ENCODE measurements at regions not wholly inside any gene's neighbourhood (a gene's known extent, or its start where the extent isn't known, plus 50 kb on each side); places are given as distances from the start of the nearest gene placed in this dataset.

GRCh38 chr9:20074291-20074690, 285.5 kb upstream of the SLC24A2 start:
- FAIRE-seq (no peak), DNase-seq (ENCODE audit: low read depth in 1 of 2, low spot score in 2 of 2) (no peak)
- H3K23ac ChIP-seq (ENCODE audit: insufficient read length): no peak overlapping the region
- no peak overlapping the region for H2BK15ac ChIP-seq (ENCODE audit: low read length)
- H3K27ac ChIP-seq (ENCODE audit: low read depth, low read length): no peak overlapping the region
- no peak overlapping the region for H3K4ac ChIP-seq (replicated peaks; ENCODE audit: insufficient read length, low read depth, low read length)
- no peaks in the 10 kb centered on the region for H4K20me1 ChIP-seq (replicated peaks in 1 of 2; ENCODE audit: control insufficient read depth in 1 of 2, insufficient read depth in 2 of 2, low read length in 2 of 2)
- no peaks in the 10 kb centered on the region for H3K79me2 ChIP-seq (ENCODE audit: control insufficient read depth in 1 of 2, insufficient read depth in 2 of 2, low read length in 2 of 2)
- H3K9me3 ChIP-seq (ENCODE audit: insufficient read depth in 2 of 2, low read depth in 1 of 2, low read length in 1 of 2): no peaks in the 10 kb centered on the region
- POLR2A ChIA-PET (ENCODE audit: partially characterized antibody): no interaction called here
- H2AFZ ChIP-seq (ENCODE audit: low read length): no peak overlapping the region
- no peak overlapping the region for H2BK5ac ChIP-seq (ENCODE audit: low read depth, low read length)
- no peak overlapping the region for H4K91ac ChIP-seq (replicated peaks; ENCODE audit: insufficient read length, low read length)
- H2BK20ac ChIP-seq (ENCODE audit: low read length): no peak overlapping the region
- H3K23me2 ChIP-seq (ENCODE audit: low read depth, low read length): no peaks in the 10 kb centered on the region
- H2BK120ac ChIP-seq (replicated peaks; ENCODE audit: low read depth, low read length): no peak overlapping the region
- no peaks in the 10 kb centered on the region for H3K79me1 ChIP-seq (ENCODE audit: low read depth, low read length)
- H3K18ac ChIP-seq (ENCODE audit: extremely low read depth, low read length): no peak overlapping the region
- H3K56ac ChIP-seq (replicated peaks; ENCODE audit: insufficient read length, low read depth, low read length): no peak overlapping the region
- no peaks in the 10 kb centered on the region for H3K27me3 ChIP-seq (replicated peaks in 1 of 4; ENCODE audit: control insufficient read depth in 3 of 4, extremely low read depth in 1 of 4, insufficient read depth in 3 of 4, low read length in 3 of 4)
- H4K8ac ChIP-seq (ENCODE audit: extremely low read depth, insufficient read depth, low read length): no peak overlapping the region
- no peaks in the 10 kb centered on the region for H3K36me3 ChIP-seq (ENCODE audit: control insufficient read depth in 2 of 4, insufficient read depth in 4 of 4, low read length in 3 of 4)
- H3K9ac ChIP-seq (replicated peaks in 1 of 4; ENCODE audit: extremely low read depth in 1 of 4, low read depth in 3 of 4, low read length in 3 of 4): no peak overlapping the region
- WGBS, 2 experiments (ENCODE audit: extremely low coverage in 1 of 2, insufficient coverage in 1 of 2, insufficient read length in 1 of 2, insufficient replicate concordance in 2 of 2, low coverage in 1 of 2, low lambda C conversion rate in 2 of 2, missing lambda C conversion rate in 1 of 2): 88% methylated on average over 1 of the region's 1 CpG; no CpG with 5 or more reads in 1 of the 2 experiments
- no peak overlapping the region for H4K5ac ChIP-seq (ENCODE audit: insufficient read length, low read depth, low read length)
- no peak overlapping the region for H3K4me2 ChIP-seq (ENCODE audit: insufficient read depth in 1 of 2, low read depth in 2 of 2, low read length in 2 of 2)
- CTCF ChIA-PET (ENCODE audit: partially characterized antibody): interaction anchor here (0.6 to 1.3 kb wide), 2 partner anchors 13 to 15 kb away, joined by 3 to 4 read pairs; no protein-coding TSS in a partner anchor
- H2AK5ac ChIP-seq (ENCODE audit: low read depth, low read length): no peak overlapping the region
- H3K14ac ChIP-seq (ENCODE audit: insufficient read length): no peak overlapping the region
- no peaks in the 10 kb centered on the region for H3K4me1 ChIP-seq (replicated peaks in 1 of 4; ENCODE audit: control insufficient read depth in 3 of 4, insufficient read depth in 4 of 4, low read length in 3 of 4)
- H2BK12ac ChIP-seq (ENCODE audit: low read depth, low read length): no peak overlapping the region
- H3K4me3 ChIP-seq (ENCODE audit: extremely low read depth in 1 of 4, insufficient read depth in 2 of 4, low read depth in 3 of 4, low read length in 4 of 4): no peak overlapping the region
- TF ChIP-seq SIN3A (conservative IDR thresholded peaks at IDR 0.05 in 1 of 2, IDR thresholded peaks at IDR 0.05 in 1 of 2; ENCODE audit: low read depth in 1 of 2, low read length in 2 of 2): no peak
- TF ChIP-seq CBX8 (IDR thresholded peaks at IDR 0.05; ENCODE audit: borderline replicate concordance, low read depth, low read length): no peak
- no peak for TF ChIP-seq USF2 (IDR thresholded peaks at IDR 0.05; ENCODE audit: low read length)
- TF ChIP-seq HDAC2 (IDR thresholded peaks at IDR 0.05; ENCODE audit: borderline replicate concordance in 1 of 2, low read depth in 2 of 2, low read length in 2 of 2): no peak
- no peak for TF ChIP-seq KDM4A (IDR thresholded peaks at IDR 0.05; ENCODE audit: low read depth, low read length, severe bottlenecking)
- TF ChIP-seq NANOG (IDR thresholded peaks at IDR 0.05; ENCODE audit: insufficient read depth, low read depth, low read length, poor library complexity, severe bottlenecking): no peak
- TF ChIP-seq SIX5 (IDR thresholded peaks at IDR 0.05; ENCODE audit: low read depth, low read length): no peak

Measured in H1 (cell line).